RWPE1 (cell line): ENCODE measurements at regions not wholly inside any gene's neighbourhood (a gene's known extent, or its start where the extent isn't known, plus 50 kb on each side); places are given as distances from the start of the nearest gene placed in this dataset.

Experiments
- CTCF ChIA-PET: fragments of 350-600 bp; sonication (Branson Sonifier 250); formaldehyde crosslinking; extraction: SDS; loops from one replicate; lab custom pipeline; 2021; lab: Yijun Ruan, JAX
- POLR2A ChIA-PET: fragments of 400-600 bp; formaldehyde crosslinking; extraction: SDS; loops from one replicate; lab custom pipeline; 2020; ENCODE audit warnings: antibody characterized with exemption; ENCODE audit not compliant: low non-redundant PET; lab: Yijun Ruan, JAX
- DNase-seq: peaks from one replicate; pipeline ENCODE4 v3.0.0; 2012; ENCODE audit warnings: low spot score
- H3K27ac ChIP-seq: fragments of 450-650 bp; 2 replicates; pipeline ENCODE4 v1.5.1; 2017
- TF ChIP-seq, protein P1 (sequence below): fragments of 450-650 bp; conservative IDR thresholded peaks from 2 replicates; pipeline ENCODE4 v1.5.1; 2017; ENCODE audit warnings: low read depth, mild to moderate bottlenecking

DNA sequence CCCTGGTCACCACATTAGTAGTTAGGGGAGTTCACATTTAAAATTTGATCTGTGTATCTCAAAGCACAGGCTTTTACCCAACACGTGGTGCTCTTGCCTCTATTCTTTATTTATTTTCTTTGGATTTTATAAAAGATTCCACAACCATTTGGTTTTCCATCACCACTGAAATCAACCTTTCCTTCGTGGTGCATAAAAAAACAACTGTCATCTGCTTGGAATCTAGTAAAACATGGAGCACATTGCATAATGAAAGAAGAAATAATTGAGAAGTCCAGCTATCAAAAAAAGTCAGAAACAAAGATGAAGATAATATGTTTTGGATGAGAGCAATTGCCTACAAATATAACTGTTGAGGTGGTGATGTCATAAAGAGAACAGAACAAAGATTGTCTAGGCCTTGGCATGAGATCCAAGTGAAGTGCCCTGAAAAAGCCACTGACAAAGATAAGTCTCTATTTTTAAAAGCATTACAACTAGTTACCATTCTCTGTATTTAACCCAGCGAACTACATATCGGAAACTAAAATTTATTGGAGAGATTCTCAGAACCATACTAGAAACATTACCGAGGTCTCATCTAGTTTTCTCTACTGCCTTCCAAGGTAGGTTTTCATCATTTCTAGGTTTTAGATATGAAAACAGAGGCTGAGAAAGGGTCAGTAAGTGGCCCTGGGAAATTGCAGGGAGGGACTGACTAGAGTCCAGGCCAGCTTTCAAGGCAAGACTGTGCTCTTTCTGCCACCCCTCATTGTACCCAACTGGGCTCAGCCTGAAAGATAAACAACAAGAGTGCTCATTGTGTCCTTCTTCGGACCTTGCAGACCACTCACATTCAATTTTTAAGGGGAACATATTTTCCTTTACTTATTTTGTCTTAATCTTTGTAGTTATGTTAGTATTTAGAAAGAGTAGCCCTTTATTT, 127.3 kb downstream of the MAD2L1 start:
- H3K27ac ChIP-seq = no peak overlapping the region
- TF ChIP-seq, protein P1, sequence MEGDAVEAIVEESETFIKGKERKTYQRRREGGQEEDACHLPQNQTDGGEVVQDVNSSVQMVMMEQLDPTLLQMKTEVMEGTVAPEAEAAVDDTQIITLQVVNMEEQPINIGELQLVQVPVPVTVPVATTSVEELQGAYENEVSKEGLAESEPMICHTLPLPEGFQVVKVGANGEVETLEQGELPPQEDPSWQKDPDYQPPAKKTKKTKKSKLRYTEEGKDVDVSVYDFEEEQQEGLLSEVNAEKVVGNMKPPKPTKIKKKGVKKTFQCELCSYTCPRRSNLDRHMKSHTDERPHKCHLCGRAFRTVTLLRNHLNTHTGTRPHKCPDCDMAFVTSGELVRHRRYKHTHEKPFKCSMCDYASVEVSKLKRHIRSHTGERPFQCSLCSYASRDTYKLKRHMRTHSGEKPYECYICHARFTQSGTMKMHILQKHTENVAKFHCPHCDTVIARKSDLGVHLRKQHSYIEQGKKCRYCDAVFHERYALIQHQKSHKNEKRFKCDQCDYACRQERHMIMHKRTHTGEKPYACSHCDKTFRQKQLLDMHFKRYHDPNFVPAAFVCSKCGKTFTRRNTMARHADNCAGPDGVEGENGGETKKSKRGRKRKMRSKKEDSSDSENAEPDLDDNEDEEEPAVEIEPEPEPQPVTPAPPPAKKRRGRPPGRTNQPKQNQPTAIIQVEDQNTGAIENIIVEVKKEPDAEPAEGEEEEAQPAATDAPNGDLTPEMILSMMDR = no peak
- DNase-seq = no peak
- ChIA-PET CTCF (no interaction called here), POLR2A (no interaction called here)

GRCh38 chr4:119937746-119938145, 128.9 kb downstream of the MAD2L1 start:
- TF ChIP-seq, protein P1 = no peak
- CTCF ChIA-PET = no interaction called here
- no peak overlapping the region for H3K27ac ChIP-seq
- POLR2A ChIA-PET = no interaction called here
- DNase-seq = no peak

GRCh38 chr4:119933606-119934005, 133.0 kb downstream of the MAD2L1 start:
- ChIA-PET POLR2A (no interaction called here), CTCF (no interaction called here)
- H3K27ac ChIP-seq = no peak overlapping the region
- DNase-seq = no peak
- TF ChIP-seq, protein P1 = no peak

DNA sequence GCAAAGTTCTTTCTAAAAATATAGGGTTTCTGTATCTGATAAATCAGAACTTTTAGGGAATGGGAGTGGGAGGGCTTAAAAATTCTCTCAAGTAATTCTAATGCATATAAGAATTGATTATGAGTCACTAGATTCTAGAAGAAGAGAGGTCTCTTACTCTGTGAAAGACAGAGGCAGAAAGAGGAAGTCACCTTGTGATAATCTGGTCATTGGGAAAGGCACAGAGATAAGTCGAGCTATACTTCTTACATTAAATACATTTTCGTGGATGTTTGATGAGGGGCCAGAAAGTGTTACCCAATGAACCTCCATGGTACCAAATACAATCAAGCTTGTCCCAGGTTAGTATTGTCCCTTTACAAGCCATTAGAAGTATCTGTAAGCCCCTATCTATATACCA, 134.4 kb downstream of the MAD2L1 start:
- TF ChIP-seq, protein P1 = no peak
- ChIA-PET CTCF (no interaction called here), POLR2A (no interaction called here)
- no peak for DNase-seq
- H3K27ac ChIP-seq = no peak overlapping the region

DNA sequence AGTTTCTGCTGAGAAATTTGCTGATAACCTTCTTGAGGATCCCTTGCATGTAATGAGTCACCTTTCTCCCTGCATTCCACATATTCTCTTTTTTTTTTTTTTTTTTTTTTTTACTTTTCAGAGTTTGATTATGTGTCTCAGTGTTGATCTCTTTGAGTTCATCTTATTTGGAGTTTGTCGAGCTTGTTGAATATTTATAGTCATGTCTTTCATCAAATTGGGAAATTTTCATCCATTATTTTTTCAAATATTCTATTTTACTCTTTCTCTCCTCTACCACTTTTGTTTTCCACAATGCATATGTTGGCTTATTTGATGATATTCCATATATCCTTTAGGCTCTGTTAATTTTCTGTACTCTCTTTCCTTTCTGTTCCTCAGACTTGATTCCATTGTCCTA, 136.1 kb downstream of the MAD2L1 start:
- H3K27ac ChIP-seq = no peak overlapping the region
- ChIA-PET CTCF (no interaction called here), POLR2A (no interaction called here)
- TF ChIP-seq, protein P1 = no peak
- DNase-seq = no peak

GRCh38 chr4:119921830-119922229, 144.8 kb downstream of the MAD2L1 start:
- no peak for DNase-seq
- ChIA-PET CTCF (no interaction called here), POLR2A (no interaction called here)
- H3K27ac ChIP-seq = no peak overlapping the region
- TF ChIP-seq, protein P1 = no peak
